CD4-positive, alpha-beta T cell treated with Interleukin-10 for 1 hour (primary cell): ENCODE measurements at regions not wholly inside any gene's neighbourhood (a gene's known extent, or its start where the extent isn't known, plus 50 kb on each side); places are given as distances from the start of the nearest gene placed in this dataset.

Experiments
- DNase-seq: peaks from one replicate; pipeline ENCODE4 v3.0.0-alpha.2; 2020

- no peak for DNase-seq
Measured at GRCh38 chr5:61840361-61840760, 465.6 kb upstream of the KIF2A start.

GRCh38 chr5:61842840-61843239 is 463.2 kb upstream of the KIF2A start:
- DNase-seq = no peak

DNA sequence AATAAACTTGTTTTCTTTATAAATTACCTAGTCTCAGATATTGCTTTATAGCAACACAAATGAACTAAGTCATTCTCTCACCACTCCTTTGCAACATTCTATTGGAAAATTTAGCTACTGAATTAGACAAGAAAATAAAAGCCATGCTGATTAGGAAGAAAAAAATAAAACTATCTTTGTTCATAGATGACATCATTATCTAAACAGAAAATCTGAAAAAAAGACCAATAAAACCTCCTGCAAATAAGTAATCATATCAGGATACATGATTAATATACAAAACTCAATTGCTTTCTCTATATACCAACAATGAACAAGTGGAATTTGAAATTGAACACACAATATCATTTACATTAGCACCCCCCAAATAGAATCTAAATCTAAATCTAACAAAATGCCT is 455.3 kb upstream of the KIF2A start:
- no peak for DNase-seq

DNA sequence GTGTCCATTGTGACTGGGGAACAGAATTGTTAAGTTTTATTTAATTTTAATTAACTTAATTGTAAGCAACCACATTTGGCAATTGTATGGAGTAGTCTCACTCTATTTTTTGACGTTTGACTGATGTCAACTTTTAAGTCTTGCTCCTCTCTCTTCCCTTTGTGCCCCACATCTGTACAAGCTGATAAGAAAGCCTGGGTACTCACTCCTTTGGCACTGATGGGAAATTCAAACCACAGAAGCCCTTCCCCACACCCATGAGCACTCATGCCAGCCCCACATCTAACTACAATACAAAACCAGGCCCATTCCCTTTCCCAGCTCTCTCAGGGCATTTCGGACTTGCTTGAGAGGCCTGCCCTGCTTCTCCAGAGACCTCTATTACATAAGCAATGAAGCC is 451.5 kb upstream of the KIF2A start:
- no peak for DNase-seq

- DNase-seq = no peak
Measured at GRCh38 chr5:61860978-61861377, 445.0 kb upstream of the KIF2A start.

- no peak for DNase-seq
Measured at GRCh38 chr5:61866930-61867329, 439.1 kb upstream of the KIF2A start.

DNA sequence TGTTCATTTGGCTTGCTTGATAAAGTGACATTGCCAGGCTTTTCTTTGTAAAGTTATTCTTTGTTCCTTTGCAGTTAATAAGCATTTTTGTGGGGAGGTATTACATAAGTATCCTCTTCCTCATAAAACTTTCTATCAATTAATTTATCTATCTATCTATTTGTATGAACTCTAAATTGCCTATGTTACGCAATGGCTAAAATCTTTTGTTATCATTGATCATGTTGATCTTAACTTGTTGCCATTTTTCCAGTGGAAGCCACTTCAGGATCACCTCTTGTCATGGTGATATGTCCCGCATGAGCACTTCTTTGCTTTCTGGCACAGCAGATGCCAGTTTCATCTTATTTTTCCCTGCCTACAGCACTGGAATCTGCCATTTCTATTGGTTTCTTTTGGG is 436.7 kb upstream of the KIF2A start:
- no peak for DNase-seq

GRCh38 chr5:61878471-61878870 is 427.5 kb upstream of the KIF2A start:
- DNase-seq = no peak

DNA sequence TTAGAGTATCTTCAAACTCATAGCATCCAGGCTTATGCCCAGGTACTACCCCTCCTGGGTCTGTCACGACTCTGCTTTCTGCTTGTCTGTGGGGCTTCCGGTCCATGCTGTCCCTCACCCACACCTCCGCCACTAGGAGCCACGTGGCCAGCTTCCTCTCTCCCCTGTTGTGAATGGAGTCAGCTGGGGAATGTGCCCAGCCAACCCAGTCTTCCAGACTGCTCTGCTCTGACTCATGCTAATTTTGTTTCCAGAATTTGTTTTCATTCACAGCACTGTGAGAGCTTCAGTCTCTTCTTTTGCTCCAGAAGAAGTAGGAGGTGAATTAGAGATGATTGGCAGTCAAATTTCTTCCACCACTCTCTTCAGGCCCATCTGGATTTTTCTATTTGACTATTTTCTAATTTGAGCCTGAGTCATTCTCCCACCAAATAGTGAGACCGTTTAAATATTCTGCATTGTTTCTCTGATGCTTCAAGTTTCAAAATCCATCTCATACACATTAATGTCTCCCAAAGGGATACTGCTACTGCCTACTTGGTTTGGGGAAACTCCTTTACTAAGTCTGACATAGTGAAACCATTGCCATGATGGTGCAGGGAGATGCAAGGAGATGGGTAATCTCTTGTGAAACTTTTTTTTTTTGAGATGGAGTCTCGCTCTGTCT is 424.1 kb upstream of the KIF2A start:
- DNase-seq = no peak

- no peak for DNase-seq
Measured at GRCh38 chr5:61882901-61883500, 423.0 kb upstream of the KIF2A start.

GRCh38 chr5:61884252-61884855 is 421.7 kb upstream of the KIF2A start:
- DNase-seq = no peak

- DNase-seq = no peak
Measured at GRCh38 chr5:61886214-61886613, 419.8 kb upstream of the KIF2A start.

DNA sequence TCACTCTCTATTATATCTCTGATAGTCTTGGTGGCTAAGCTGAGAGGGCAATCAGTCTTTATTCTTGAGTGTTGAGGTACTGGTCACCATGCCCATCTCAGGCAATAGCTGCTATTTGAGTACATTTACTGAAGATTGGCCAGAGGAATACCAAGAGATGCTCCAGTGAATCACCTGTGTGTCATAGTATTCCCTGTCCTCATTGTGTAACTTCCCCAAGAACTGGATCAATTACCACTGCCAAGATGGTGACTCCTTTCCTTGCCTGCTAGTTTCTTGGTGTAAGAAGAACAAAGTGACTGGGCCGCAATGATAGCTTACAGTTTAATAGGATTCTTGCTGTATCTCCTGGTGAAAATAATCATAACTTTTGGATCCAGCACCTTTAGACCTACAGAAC is 418.7 kb upstream of the KIF2A start:
- DNase-seq = no peak

DNA sequence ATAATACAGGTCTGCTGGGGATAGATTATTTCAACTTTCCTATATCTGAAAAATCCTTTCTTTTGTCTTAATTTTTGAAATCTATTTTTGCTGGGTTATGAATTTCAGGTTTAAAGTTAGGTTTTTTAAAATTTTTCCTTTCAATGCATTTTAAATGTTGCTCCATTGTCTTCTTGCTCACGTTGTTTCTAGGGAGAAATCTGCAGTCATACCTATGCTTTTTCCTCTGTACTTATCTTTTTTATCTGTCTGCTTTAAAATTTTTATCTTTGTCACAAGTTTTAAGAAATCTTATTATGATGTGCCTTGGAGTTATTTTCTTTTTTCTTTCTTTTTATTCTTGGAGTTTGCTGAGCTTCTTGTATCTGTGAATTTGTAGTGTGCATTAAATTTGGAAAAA is 412.0 kb upstream of the KIF2A start:
- no peak for DNase-seq

GRCh38 chr5:61896811-61897210 is 409.2 kb upstream of the KIF2A start:
- no peak for DNase-seq

GRCh38 chr5:61897251-61897650 is 408.8 kb upstream of the KIF2A start:
- no peak for DNase-seq

DNA sequence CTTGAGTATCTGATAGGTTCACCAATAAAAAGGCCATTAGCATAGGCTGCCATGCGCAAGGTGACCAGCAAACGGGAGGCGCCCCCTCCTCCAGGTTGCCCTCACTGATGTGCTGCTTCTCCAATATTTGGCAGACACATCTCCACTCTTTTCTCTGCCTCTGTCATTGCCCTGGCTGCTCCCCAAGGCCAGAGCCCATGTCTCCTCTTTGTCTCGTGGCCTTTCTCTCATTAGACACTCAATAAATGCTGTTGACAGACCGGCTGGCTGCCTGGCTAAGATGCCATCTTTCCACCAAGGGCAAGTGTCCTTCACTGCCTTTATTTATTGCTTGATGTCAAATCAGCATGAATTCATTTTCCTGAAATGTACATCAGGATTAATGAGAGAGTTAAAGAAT is 404.0 kb upstream of the KIF2A start:
- DNase-seq = no peak

DNA sequence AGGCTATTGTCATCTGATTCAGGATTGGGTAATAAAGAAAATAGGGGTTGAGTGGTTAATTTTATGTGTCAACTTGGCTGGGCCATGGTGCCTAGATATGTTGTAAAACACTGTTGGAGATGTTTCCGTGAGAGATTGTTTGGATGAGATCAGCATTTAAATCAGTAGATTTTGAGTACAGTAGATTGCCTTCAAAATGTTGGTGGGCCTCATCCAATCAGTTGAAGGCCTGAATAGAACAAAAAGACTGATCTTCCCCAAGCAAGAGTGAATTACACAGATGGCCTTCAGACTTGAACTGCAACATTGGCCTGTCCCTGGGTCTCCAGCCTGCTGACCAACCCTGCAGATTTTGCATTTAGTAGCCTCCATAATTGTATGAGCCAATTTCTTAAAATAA is 401.3 kb upstream of the KIF2A start:
- no peak for DNase-seq

DNA sequence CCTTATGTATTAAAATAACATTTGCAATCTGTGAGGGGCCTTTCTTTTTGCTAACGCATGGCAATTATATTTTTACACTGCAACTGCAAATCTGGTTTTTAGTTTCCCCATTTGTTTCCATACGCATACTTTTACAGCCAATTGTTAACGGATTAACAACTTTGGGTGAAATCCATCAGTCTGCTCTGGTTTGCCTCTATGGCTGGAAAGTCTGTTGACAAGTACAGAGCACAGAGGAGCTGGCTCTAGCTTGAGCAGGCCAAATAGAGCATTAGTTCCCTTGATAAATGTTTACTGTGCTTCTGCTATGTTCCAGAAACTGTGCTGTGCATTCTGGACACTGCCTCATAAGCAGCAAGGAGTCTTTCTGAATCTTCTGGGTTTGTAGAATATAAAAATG is 400.4 kb upstream of the KIF2A start:
- no peak for DNase-seq

GRCh38 chr5:61906820-61907219 is 399.2 kb upstream of the KIF2A start:
- DNase-seq = no peak

GRCh38 chr5:61907995-61908394 is 398.0 kb upstream of the KIF2A start:
- DNase-seq = no peak

GRCh38 chr5:61910771-61911170 is 395.2 kb upstream of the KIF2A start:
- no peak for DNase-seq

DNA sequence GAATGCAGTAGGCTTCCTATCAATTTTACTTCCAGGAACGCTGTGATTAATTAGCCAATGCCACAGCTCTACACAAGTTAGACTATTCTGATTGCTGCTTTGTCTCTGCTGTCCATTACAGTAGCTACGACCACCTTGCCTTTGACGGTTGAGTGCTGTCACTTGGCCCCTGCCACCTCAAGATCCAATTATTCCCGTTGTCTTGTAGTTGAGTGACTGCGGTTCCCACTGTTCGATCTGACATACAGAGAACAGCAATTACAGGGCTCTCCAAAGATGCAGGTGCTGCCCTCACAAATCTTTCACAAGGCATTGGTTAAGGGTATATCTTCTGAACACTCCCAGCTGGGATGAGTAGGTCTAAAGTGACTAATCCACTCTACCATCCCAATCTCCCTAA is 393.4 kb upstream of the KIF2A start:
- no peak for DNase-seq

GRCh38 chr5:61915646-61916045 is 390.4 kb upstream of the KIF2A start:
- no peak for DNase-seq
